CMK (cell line): ENCODE measurements at regions not wholly inside any gene's neighbourhood (a gene's known extent, or its start where the extent isn't known, plus 50 kb on each side); places are given as distances from the start of the nearest gene placed in this dataset.

Source experiments
- DNase-seq: peaks from one replicate; pipeline ENCODE4 v3.0.0-alpha.2; 2010; ENCODE audit warnings: low read depth

DNA sequence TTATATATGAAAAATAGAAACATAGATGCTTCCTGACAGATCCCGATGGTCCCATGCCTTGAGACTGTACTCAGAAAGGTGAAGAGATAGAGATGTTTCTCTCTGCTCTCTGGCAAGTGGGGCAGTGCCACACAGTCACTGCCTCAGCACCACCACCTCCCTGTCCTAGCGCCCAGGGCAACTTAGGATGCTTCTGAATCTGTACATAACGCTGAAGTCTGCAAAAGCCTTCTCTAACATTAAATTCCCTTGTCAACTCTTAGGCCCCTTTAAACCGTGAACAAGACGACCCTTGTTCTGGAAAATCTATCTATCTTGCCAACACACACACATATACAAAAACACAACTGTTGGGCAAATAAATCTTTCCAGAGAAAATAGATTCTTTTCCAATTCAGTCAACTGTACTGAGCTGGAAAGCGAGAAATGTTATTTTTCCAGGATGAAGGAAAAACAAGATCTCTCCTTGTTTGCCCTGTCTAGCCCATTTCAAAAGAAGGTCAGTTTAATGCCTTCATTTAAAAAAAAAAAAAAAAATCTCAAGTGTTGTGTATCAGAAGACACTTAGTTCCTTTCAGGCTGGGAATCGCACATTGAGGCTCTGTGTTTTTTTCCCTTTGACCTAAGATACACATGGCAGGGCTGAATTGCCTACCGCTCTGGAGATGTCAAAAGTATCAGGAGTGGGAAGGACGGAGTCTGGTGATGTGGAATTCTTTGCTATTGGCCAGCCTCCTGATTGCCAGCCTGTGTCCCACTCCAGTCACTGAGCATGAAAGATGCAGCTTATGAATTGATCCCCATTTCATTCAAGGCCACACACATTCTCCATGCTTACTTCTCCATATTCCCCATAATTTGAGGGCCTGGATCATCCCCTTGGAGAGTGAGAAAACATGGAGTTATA is 241.4 kb downstream of the LACC1 start:
- DNase-seq = no peak

DNA sequence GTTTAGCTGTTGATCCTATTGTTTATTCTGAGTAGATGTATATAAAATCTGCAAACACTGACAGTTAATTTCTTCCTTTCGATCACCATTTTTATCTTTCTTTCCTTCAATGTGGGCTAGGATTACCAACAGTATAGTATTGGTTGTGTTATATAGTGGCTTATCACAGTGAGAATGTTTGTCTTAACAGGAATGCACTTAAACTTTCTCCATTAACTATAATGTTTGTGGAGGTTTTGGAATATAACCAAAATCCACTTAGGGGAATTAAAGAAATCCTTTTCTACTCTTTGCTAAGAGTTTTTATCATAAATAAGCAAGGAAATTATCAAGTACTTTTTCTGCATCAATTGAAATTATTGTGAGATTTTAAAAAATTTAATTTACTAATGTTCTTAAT is 244.6 kb downstream of the LACC1 start:
- no peak for DNase-seq

- DNase-seq = no peak
Observed at GRCh38 chr13:44125943-44126469, 246.3 kb downstream of the LACC1 start.

GRCh38 chr13:44128552-44129001 is 245.0 kb upstream of the SERP2 start:
- no peak for DNase-seq

GRCh38 chr13:44129418-44129817 is 244.2 kb upstream of the SERP2 start:
- DNase-seq = no peak

GRCh38 chr13:44131069-44131614 is 242.5 kb upstream of the SERP2 start:
- DNase-seq = no peak

DNA sequence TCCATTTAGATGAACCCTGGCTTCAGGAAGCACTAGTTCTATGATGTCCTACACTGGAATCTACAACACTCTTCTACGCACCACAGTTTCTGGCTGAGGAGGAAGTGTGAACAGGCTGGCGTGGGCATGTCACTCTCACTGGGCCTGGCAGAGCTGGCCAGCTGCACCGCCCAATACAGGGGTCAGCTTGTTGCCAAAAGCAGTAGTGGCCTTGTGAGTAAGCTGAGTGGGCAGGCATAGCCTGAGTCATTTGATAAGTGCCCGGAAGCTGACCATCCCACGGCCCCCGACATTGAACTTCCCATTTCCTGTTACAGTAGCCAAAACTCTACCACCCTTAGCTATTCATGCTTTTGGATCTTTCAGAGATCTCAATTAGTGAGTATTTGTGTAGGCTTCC is 240.9 kb upstream of the SERP2 start:
- DNase-seq = no peak

- no peak for DNase-seq
Observed at GRCh38 chr13:44133626-44134025, 240.0 kb upstream of the SERP2 start.

DNA sequence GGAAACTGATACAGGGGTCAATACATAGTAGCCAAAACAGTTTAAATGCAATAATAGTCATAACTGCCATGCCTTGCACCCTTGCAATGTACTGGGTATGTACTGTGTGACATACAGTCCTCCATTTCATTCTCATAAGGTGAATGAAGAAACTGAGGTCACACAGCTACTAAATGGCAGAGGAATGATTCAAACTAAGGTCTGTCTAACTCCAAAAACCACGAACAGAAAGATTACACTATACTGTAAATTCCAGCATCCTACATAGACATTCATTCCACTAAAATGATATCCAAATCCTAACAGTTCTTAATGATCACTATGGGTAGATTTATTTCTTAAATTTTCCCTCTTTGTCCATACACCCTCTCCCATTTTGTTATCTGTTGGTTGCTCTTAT is 238.1 kb upstream of the SERP2 start:
- no peak for DNase-seq

GRCh38 chr13:44136696-44137268 is 236.8 kb upstream of the SERP2 start:
- DNase-seq = no peak

GRCh38 chr13:44137466-44137865 is 236.2 kb upstream of the SERP2 start:
- no peak for DNase-seq

- no peak for DNase-seq
Observed at GRCh38 chr13:44140146-44140545, 233.5 kb upstream of the SERP2 start.

DNA sequence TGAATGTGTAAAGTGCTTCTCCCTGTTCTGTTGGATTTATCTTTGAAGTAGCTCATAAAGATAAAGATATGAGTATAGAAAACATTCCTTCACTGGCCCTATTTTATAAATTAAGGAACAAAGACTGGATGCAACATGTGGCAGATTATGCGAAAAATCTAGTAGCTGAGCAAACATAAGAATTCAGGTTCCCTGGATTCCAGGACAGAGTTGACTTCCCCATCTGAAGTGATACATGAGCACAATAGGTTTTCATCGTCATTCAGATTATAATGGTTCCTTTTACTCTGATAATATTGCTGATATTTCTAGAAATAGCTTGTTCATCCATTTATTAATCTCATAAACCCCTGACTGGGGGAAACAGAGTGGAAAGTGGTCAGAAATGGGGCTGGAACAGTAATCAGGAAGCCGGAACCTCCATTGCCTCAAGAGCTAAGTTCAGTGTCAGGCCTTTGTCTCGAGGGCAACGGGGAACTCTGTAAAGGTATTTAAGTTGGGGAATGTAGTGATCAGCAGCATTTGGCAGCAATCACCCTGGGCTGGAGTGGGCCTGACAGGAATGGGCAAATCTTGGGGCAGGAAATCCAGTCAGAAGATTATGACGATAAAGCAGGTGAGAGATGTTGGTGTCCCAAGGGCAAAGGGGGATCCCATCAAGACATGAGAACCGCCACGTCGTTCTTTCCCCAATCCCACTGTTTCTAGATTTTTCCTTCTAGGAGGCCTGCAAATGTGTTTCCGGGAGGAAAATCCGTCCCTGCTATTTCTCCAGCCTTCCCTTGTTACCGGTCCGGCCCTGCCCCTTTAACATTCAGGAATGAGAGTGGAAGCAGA is 232.5 kb upstream of the SERP2 start:
- DNase-seq = no peak

DNA sequence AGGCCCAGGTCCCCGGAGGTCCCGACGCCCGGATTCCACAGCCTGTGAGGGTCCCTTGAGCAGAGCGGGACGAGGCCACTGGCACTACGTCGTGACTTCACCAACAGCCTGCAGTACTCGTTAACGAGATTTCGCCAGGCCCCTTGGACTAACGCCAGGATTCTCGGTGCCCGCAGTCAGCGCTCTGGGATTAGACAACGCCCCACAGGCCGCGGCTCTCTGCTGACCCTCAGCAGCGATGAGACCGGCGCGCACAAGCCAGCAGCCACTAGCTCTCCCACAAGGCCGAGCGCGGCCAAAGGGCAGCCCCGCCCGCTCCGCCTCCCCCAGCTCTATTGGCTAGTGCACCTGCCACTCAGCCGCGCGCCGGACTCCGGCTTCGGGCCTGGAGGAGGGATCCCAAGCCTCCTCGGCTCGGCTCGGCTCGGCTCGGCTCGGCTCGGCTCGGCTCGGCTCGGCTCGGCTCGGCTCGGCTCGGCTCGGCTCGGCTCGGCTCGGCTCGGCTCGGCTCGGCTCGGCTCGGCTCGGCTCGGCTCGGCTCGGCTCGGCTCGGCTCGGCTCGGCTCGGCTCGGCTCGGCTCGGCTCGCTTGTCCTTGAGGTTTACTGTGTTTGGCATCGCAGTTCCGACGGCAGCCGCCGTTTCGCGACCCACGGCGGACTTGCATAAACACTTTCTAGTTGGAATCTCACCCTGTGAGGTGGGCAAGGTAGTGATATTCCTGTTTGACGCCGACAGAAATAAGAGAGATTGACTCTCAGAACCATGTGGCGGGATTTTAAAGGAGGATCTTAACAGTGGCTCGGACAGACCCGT is 231.7 kb upstream of the SERP2 start:
- peak; percentile 58 for DNase-seq

DNA sequence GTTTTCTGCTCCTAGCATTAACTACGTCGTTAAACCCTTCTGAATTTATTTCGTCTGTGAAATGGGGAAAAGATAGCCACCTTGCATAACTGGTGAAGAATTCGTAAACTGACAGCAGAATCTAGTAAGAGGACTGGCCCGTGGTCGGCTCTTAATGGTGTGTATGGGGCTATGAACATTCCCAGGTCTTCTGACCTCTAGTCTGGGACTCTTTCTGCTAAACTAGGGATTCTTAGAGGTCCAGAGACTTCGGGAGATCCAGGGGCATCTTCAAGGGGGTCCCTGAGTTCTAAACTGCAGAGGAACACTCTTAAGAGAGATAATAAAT is 231.1 kb upstream of the SERP2 start:
- DNase-seq = no peak

- no peak for DNase-seq
Observed at GRCh38 chr13:44142941-44143665, 230.5 kb upstream of the SERP2 start.

DNA sequence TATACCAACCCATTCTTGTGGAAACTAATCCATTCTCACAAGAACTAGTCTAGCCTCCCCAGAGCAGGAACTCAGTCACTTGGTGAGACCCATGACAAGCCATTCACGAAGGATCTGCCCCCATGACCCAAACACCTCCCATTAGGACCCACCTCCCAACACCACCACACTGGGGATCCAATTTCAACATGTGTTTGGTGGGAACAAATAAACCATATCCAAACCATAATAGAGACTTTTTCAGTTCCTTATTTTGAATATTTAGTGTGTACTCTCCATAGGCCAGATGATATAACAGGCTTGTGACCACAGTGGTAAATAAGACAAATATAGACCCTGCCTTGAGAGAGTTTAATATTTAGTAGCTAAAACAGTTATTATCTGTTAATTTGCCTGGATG is 227.5 kb upstream of the SERP2 start:
- DNase-seq = no peak

- DNase-seq = no peak
Observed at GRCh38 chr13:44147233-44147632, 226.4 kb upstream of the SERP2 start.

DNA sequence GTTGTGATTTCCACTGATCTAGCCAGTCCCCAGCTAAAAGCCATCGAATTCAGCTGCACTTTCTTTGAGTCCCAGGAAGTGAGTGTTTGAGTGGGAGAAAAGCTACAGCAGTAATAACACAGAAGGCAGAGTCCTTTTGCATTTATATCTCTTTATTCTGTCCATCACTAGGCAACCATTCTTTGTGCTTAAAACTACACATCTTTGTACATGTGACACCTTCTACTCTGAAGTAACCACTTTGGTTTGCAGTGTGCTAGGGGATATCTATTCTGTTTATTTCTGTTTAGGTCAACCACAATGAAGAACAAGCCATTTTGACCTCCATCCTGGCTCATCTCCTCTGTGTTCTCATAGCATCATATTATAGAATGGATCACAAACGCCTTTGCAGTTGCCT is 226.0 kb upstream of the SERP2 start:
- no peak for DNase-seq

DNA sequence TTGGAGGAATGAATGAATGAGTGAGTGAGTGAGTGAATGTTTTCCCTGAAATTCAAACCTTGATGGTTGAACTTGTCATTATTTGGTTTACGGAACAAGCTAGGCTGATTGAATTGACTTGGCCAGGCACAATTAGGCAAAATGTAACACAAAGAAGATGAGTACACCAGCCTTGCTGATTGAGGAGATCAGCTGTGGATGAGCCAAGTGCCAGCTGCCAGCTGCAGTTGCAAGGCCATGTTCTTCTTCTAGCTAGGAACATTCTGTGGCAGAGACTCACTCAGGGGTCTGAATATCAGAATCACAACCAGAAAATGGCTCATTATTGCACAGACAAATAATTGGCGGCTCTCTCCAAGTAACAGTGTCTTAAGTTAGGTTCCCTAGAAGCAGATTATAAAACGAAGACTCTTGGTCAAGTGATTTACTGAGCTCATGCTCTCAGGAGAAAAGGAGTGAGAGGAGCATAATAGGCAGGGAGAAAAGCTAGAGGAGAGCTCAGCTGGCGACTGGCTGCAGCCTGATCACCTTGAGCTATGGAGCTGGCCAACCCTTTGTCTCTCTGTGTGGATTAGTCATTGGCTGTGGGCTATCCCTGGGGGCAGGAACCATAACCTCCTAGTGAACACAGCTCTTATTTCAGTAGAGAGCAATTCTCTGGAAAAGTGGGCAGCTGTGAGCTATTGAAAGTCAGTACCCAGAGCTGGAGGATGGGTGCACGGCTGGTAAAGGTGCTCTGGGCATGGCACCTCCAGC is 225.3 kb upstream of the SERP2 start:
- DNase-seq = no peak
